Stimulated activated naive B cell treated with anti-CD40 and anti-IgM and Interleukin-4, amounts not matched to agents 10 μg/mL and 1 μg/mL and 100 μg/mL, for 72 hours (primary cell): ENCODE measurements at regions not wholly inside any gene's neighbourhood (a gene's known extent, or its start where the extent isn't known, plus 50 kb on each side); places are given as distances from the start of the nearest gene placed in this dataset.

Source experiments
- ATAC-seq, 2 donors: fragments of 150-1000 bp; cut with Tn5 transposase; replicated peaks; 2 replicates each; pipeline ENCODE4 v1.10.0; 2021; ENCODE audit warnings: moderate library complexity in 1 of 2
- DNase-seq: peaks from one replicate; pipeline ENCODE4 v3.0.0; 2021
- H3K27ac Mint-ChIP-seq: one replicate; pipeline ENCODE4 v1.8.0; 2022; ENCODE audit warnings: mild to moderate bottlenecking, mixed read lengths
- H3K27me3 Mint-ChIP-seq, 2 donors: one replicate each; pipeline ENCODE4 v1.8.0; 2022; ENCODE audit warnings: mixed read lengths in 2 of 2
- H3K36me3 Mint-ChIP-seq, 2 donors: one replicate each; pipeline ENCODE4 v1.8.0; 2022; ENCODE audit warnings: mixed read lengths in 2 of 2, mild to moderate bottlenecking in 1 of 2
- H3K4me1 Mint-ChIP-seq, 2 donors: one replicate each; pipeline ENCODE4 v1.8.0; 2022; ENCODE audit warnings: mixed read lengths in 2 of 2, mild to moderate bottlenecking in 1 of 2
- H3K4me3 Mint-ChIP-seq, 2 donors: one replicate each; pipeline ENCODE4 v1.8.0; 2022; ENCODE audit warnings: mild to moderate bottlenecking in 2 of 2, mixed read lengths in 2 of 2, moderate library complexity in 1 of 2
- H3K9me3 Mint-ChIP-seq, 2 donors: one replicate each; pipeline ENCODE4 v1.8.0; 2022; ENCODE audit warnings: mixed read lengths in 2 of 2, mild to moderate bottlenecking in 1 of 2

GRCh38 chr5:60177596-60177995 is 284.1 kb upstream of the PDE4D start:
- DNase-seq (no peak), ATAC-seq (no peak)
- Mint-ChIP-seq H3K4me1 (no peaks in the 10 kb centered on the region), H3K9me3 (peaks cover 9 to 13% of the 10 kb centered on the region in 2 donors), H3K4me3 (no peak overlapping the region), H3K27ac (no peak overlapping the region), H3K27me3 (no peaks in the 10 kb centered on the region), H3K36me3 (peaks cover 3 to 10% of the 10 kb centered on the region in 2 donors)

- Mint-ChIP-seq H3K4me3 (no peak overlapping the region), H3K9me3 (peaks cover 9 to 13% of the 10 kb centered on the region in 2 donors), H3K27me3 (no peaks in the 10 kb centered on the region), H3K4me1 (no peaks in the 10 kb centered on the region), H3K27ac (no peak overlapping the region), H3K36me3 (peaks cover 3 to 10% of the 10 kb centered on the region in 2 donors)
- ATAC-seq: no peak
- no peak for DNase-seq
Observed at GRCh38 chr5:60173667-60174066, 280.1 kb upstream of the PDE4D start.

DNA sequence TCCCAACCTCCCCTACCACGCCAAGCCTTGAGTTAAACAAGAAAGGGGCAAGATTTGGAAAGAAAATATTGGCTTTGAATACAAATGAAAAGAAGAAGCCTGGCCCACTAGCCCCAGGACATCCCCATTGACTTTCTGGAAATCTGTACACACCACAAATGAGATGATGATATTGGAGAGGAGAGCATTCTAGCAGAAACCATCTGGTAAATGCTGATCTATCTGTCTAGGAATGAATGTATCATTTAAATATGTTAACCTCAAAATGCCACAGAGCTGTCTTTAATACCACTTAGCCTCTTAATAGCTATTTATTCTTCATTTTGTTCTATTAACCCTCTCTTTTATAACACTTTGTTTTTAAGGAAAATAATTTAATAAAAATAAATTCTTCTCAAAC is 270.2 kb upstream of the PDE4D start:
- peaks cover 8% of the 10 kb centered on the region in 2 donors for H3K36me3 Mint-ChIP-seq
- no peak for DNase-seq
- H3K27ac Mint-ChIP-seq: no peak overlapping the region
- no peak overlapping the region for H3K4me3 Mint-ChIP-seq
- ATAC-seq: peak in 1 of 2 donors; percentile 33
- peaks cover 0 to 5% of the 10 kb centered on the region in 2 donors for H3K4me1 Mint-ChIP-seq
- H3K27me3 Mint-ChIP-seq: no peaks in the 10 kb centered on the region
- peaks cover 10% of the 10 kb centered on the region in 2 donors for H3K9me3 Mint-ChIP-seq

DNA sequence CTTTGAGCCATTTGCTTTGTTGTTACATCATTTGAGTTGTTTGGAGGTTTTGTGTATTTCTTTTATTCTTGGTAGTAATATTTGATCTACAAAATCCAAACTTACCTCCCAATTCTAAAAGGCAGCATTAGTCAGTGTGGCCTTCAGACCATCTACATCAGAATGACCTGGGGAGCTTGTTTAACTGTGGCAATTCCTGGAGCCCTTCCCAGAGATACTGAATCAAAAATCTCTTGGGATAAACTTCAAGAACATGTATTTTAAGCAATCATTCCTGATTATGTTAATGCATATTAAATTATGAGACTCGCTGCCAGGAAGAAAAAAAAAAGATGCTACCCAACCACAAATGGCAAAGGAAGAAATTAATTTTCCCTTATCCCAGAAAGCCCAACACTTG is 268.9 kb upstream of the PDE4D start:
- no peaks in the 10 kb centered on the region for H3K27me3 Mint-ChIP-seq
- ATAC-seq: no peak
- peaks cover 0 to 5% of the 10 kb centered on the region in 2 donors for H3K4me1 Mint-ChIP-seq

GRCh38 chr5:60161340-60161934 is 267.9 kb upstream of the PDE4D start:
- no peak overlapping the region for H3K4me3 Mint-ChIP-seq
- no peaks in the 10 kb centered on the region for H3K27me3 Mint-ChIP-seq
- H3K27ac Mint-ChIP-seq: no peak overlapping the region
- H3K9me3 Mint-ChIP-seq: no peaks in the 10 kb centered on the region
- H3K36me3 Mint-ChIP-seq: no peaks in the 10 kb centered on the region
- peaks cover 0 to 5% of the 10 kb centered on the region in 2 donors for H3K4me1 Mint-ChIP-seq
- DNase-seq (no peak), ATAC-seq (peak; percentile 27 to 46)

More for the DNA sequence above, 268.9 kb upstream of the PDE4D start:
- H3K4me3 Mint-ChIP-seq: no peak overlapping the region
- H3K36me3 Mint-ChIP-seq: peaks cover 0 to 5% of the 10 kb centered on the region in 2 donors
- peaks cover 3 to 4% of the 10 kb centered on the region in 2 donors for H3K9me3 Mint-ChIP-seq
- DNase-seq: no peak
- no peak overlapping the region for H3K27ac Mint-ChIP-seq

GRCh38 chr5:60149081-60149480 is 255.6 kb upstream of the PDE4D start:
- Mint-ChIP-seq H3K36me3 (peaks cover 1 to 3% of the 10 kb centered on the region in 2 donors), H3K27ac (no peak overlapping the region), H3K4me1 (no peaks in the 10 kb centered on the region), H3K27me3 (no peaks in the 10 kb centered on the region), H3K9me3 (peaks cover 8 to 10% of the 10 kb centered on the region in 2 donors), H3K4me3 (no peak overlapping the region)
- no peak for DNase-seq
- ATAC-seq: no peak

- Mint-ChIP-seq H3K9me3 (peaks cover 8 to 10% of the 10 kb centered on the region in 2 donors), H3K27me3 (no peaks in the 10 kb centered on the region), H3K4me1 (no peaks in the 10 kb centered on the region), H3K27ac (no peak overlapping the region), H3K36me3 (peaks cover 1 to 3% of the 10 kb centered on the region in 2 donors), H3K4me3 (no peak overlapping the region)
- ATAC-seq (no peak), DNase-seq (no peak)
Observed at GRCh38 chr5:60148366-60148765, 254.8 kb upstream of the PDE4D start.

DNA sequence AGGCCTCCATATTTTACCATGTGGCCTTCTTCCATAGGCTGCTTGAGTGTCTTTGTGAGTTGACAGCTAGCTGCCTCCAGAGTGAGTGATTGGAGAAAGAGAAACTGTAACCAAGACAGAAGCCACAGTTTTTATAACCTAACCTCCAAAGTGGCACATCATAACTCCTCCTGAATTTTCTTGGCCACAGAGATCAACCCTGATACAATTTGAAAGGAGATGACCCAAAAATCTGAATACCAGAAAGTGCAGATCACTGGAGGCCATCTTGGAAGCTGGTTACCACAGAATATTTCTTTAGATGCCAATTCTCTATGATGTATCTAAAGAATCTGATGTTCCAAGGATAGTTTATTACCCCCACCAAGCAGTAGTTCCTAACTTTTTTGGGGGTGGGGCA is 254.3 kb upstream of the PDE4D start:
- peaks cover 8 to 10% of the 10 kb centered on the region in 2 donors for H3K9me3 Mint-ChIP-seq
- no peak for DNase-seq
- peaks cover 1 to 3% of the 10 kb centered on the region in 2 donors for H3K36me3 Mint-ChIP-seq
- H3K4me3 Mint-ChIP-seq: no peak overlapping the region
- no peaks in the 10 kb centered on the region for H3K27me3 Mint-ChIP-seq
- ATAC-seq: no peak
- no peaks in the 10 kb centered on the region for H3K4me1 Mint-ChIP-seq
- no peak overlapping the region for H3K27ac Mint-ChIP-seq

DNA sequence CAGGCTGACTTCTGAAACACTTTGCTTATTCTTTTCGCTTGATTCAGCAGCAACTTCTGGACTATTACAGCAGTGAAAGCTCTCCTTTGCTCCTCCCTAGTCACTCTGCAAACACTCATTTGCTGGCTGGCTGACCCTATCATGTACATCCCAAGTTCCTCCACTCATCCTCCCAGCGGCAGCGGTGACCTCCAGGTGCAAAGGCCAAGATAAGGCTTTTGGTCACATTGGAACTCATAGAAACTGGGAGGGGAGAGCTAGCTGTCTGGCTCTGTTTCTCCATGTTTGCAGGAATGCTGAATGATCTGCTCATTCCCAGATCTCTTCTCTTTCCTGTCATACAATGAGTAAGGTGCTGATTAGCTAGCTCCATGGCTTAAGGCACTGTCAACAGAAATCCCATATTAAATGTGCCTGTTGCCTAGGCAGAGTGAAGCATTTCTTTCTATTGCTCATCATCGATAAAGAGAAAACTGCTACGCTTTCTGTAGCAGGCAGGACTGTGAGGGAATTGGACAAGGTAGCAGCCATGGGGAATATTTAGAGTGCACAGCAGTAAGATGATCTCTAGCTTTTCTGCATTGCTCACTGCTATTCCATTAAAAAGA is 250.5 kb upstream of the PDE4D start:
- peaks cover under 1 to 2% of the 10 kb centered on the region in 2 donors for H3K36me3 Mint-ChIP-seq
- H3K9me3 Mint-ChIP-seq: peaks cover 3 to 5% of the 10 kb centered on the region in 2 donors
- H3K27me3 Mint-ChIP-seq: no peaks in the 10 kb centered on the region
- no peak overlapping the region for H3K4me3 Mint-ChIP-seq
- no peak for DNase-seq
- no peak for ATAC-seq
- no peak overlapping the region for H3K27ac Mint-ChIP-seq
- no peaks in the 10 kb centered on the region for H3K4me1 Mint-ChIP-seq

DNA sequence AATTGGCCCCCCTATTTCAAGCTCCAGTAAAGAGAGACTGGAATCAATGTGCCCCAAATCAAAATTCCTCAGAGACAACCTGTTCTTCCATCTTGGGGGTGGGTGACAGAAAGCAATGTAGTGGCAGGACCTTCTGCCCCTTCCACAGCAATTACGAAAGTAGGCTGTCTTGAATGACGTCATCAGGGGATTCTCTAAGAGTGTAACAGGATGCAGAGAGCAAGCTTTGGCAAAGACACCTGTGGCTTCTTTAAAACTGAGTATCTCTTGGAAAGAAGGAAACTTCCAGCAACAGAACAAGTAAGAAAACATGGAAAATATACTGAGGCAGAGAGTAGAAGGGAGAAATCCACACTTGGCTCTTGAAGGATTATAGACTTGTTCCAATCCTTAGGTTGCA is 247.6 kb upstream of the PDE4D start:
- DNase-seq (no peak), ATAC-seq (no peak)
- Mint-ChIP-seq H3K27ac (no peak overlapping the region), H3K36me3 (no peaks in the 10 kb centered on the region), H3K4me1 (no peaks in the 10 kb centered on the region), H3K27me3 (no peaks in the 10 kb centered on the region), H3K9me3 (no peaks in the 10 kb centered on the region), H3K4me3 (no peak overlapping the region)

DNA sequence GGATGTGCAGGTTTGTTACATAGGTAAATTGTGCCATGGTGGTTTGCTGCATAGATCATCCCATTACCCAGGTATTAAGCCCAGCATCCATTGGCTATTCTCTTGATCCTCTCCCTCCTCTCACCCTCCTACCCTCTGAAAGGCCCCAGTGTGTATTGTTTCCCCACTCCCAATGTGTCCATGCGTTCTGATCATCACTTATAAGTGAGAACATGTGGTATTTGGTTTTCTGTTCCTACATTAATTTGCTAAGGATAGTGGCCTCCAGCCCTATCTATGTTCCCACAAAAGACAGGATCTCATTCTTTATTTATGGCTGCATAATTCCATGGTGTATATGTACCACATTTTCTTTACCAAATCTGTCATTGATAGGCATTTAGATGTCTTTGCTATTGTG is 243.3 kb upstream of the PDE4D start:
- no peak for DNase-seq
- ATAC-seq: no peak
- no peaks in the 10 kb centered on the region for H3K27me3 Mint-ChIP-seq
- no peaks in the 10 kb centered on the region for H3K36me3 Mint-ChIP-seq
- H3K27ac Mint-ChIP-seq: no peak overlapping the region
- H3K9me3 Mint-ChIP-seq: no peaks in the 10 kb centered on the region
- no peak overlapping the region for H3K4me3 Mint-ChIP-seq
- no peaks in the 10 kb centered on the region for H3K4me1 Mint-ChIP-seq

GRCh38 chr5:60131504-60131903 is 238.0 kb upstream of the PDE4D start:
- Mint-ChIP-seq H3K27me3 (no peaks in the 10 kb centered on the region), H3K4me1 (no peaks in the 10 kb centered on the region), H3K9me3 (no peaks in the 10 kb centered on the region), H3K4me3 (no peak overlapping the region), H3K27ac (no peak overlapping the region), H3K36me3 (no peaks in the 10 kb centered on the region)
- ATAC-seq (no peak), DNase-seq (no peak)

DNA sequence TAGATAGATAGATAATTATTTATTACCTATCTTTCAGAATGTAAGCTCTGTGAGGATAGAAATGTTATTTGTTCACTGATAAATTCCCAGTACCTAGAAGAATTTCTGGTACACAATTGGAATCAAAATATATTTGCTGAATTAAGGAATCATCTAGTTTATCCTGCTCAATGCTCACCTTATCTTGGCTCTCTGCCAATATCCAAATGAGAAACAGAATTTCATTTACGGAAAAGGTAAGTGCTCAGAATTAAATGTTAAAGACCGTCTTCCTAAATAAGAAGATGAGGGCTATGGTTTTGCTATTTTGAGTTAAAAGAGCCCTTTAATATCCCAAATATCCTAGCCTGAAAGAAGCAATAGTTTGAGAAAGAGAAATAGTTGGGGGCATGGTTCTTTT is 232.1 kb upstream of the PDE4D start:
- Mint-ChIP-seq H3K27ac (no peak overlapping the region), H3K4me1 (no peaks in the 10 kb centered on the region), H3K9me3 (no peaks in the 10 kb centered on the region), H3K27me3 (no peaks in the 10 kb centered on the region), H3K36me3 (no peaks in the 10 kb centered on the region), H3K4me3 (no peak overlapping the region)
- ATAC-seq: no peak
- DNase-seq: no peak

DNA sequence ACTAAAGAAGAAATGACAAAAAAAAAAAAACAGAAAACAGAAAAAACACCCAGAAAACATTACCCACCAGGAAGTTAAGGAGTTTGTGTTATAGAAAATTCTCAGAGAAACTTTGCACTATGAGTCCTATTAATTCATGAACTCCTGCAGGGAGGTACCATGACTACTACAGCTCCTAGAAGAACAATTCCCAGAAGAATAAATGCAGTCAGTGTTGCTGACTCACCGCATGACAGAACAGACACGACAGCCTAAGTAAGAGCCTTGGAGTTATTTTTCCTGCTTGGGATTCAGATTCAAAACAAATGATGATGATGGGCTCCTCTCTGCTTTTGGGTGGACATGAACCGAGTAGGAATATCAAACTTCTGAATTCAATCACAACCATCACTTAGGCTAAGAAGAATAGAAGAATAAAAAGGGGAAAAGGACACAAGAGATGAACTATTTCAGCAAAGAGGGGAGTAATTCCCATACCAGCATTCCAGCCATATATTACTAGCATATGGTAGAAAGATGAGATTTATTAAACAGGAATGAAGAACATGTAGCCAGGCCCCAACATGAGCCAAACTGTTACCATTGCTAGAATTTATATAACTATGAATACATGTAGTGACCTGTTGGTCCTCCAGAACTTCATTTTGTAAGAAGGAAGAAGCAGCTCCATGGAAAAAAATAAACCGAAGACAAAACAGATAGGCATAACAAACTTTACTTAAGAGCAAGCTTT is 209.6 kb upstream of the PDE4D start:
- no peak overlapping the region for H3K4me3 Mint-ChIP-seq
- no peak overlapping the region for H3K27ac Mint-ChIP-seq
- peaks cover 3 to 8% of the 10 kb centered on the region in 2 donors for H3K9me3 Mint-ChIP-seq
- no peaks in the 10 kb centered on the region for H3K27me3 Mint-ChIP-seq
- ATAC-seq (no peak), DNase-seq (no peak)
- peaks cover 6 to 11% of the 10 kb centered on the region in 2 donors for H3K36me3 Mint-ChIP-seq
- H3K4me1 Mint-ChIP-seq: no peaks in the 10 kb centered on the region

DNA sequence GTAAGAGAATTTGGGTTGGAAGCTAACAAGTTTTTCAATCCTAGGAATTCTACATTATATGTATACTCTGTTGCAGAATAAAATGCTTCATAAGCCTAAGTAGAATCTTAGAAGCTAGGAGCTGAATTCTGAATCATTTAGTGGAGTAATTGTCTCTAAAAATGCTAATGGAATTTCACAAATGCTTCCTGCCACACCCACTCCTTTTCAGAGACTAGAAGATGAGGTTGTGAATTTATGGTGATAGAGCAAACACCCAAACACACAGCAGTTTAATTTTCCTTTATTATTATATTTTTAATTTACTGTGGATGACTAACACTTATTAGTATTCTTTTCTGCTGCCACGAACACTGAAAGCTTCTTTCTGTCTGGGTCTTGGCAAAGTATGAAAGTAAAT is 208.0 kb upstream of the PDE4D start:
- Mint-ChIP-seq H3K4me3 (no peak overlapping the region), H3K9me3 (peaks cover 0 to 7% of the 10 kb centered on the region in 2 donors), H3K36me3 (peaks cover 6 to 11% of the 10 kb centered on the region in 2 donors), H3K4me1 (no peaks in the 10 kb centered on the region), H3K27ac (no peak overlapping the region), H3K27me3 (no peaks in the 10 kb centered on the region)
- DNase-seq (no peak), ATAC-seq (no peak)
